ENCODE measurements at regions not wholly inside any gene's neighbourhood (a gene's known extent, or its start where the extent isn't known, plus 50 kb on each side); places are given as distances from the start of the nearest gene placed in this dataset.

DNA sequence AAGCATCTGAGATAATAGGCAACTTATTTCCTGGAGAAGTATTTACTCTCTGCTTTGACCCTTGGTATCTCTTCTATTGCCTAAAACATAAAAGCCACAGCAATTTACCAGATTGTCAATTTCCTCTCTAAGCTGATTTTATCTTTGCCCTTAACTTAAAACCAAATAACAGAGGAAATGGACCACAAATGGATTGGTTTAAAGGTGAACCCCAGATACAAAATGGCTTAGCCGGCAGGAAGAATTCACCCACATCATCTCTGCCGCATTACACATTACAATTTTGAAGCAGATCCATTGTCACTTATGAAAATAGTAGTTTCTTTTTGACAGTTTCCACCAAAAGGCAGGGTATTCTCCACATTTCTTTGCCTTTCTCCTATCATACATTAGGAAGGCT is 585.8 kb upstream of the CHAC2 start:
- TF ChIP-seq CTCF (IDR thresholded peaks at IDR 0.05) (no peak), POLR2A (IDR thresholded peaks at IDR 0.05) (no peak)
